ENCODE measurements at regions not wholly inside any gene's neighbourhood (a gene's known extent, or its start where the extent isn't known, plus 50 kb on each side); places are given as distances from the start of the nearest gene placed in this dataset.
"Not testable (repeated sequence)": the region's sequence is repeated elsewhere in the genome, so short reads cannot be mapped to it uniquely, and the experiment has no call there.

- DNase-seq (ENCODE audit: low read depth), result no peak
These were observed 262.0 kb upstream of the PIK3C3 start for GRCh38 chr18:41693008-41693407.

GRCh38 chr18:41690332-41691127, 264.5 kb upstream of the PIK3C3 start:
- no peak for DNase-seq (ENCODE audit: low read depth)

GRCh38 chr18:41687138-41687537, 267.9 kb upstream of the PIK3C3 start:
- DNase-seq (ENCODE audit: low read depth), result no peak

- no peak for DNase-seq (ENCODE audit: low read depth)
These were observed 273.7 kb upstream of the PIK3C3 start for GRCh38 chr18:41681138-41681880.

- DNase-seq (ENCODE audit: low read depth), result no peak
These were observed 280.5 kb upstream of the PIK3C3 start for GRCh38 chr18:41674506-41674905.

- DNase-seq (ENCODE audit: low read depth), result no peak
These were observed 288.8 kb upstream of the PIK3C3 start for GRCh38 chr18:41666231-41666630.

- DNase-seq (ENCODE audit: low read depth), result no peak
These were observed 289.8 kb upstream of the PIK3C3 start for GRCh38 chr18:41665210-41665609.

- DNase-seq (ENCODE audit: low read depth), result no peak
These were observed 294.4 kb upstream of the PIK3C3 start for GRCh38 chr18:41660654-41661053.

GRCh38 chr18:41659438-41660130, 295.4 kb upstream of the PIK3C3 start:
- no peak for DNase-seq (ENCODE audit: low read depth)

- no peak for DNase-seq (ENCODE audit: low read depth)
These were observed 297.8 kb upstream of the PIK3C3 start for GRCh38 chr18:41657189-41657588.

- DNase-seq (ENCODE audit: low read depth), result no peak
These were observed 300.0 kb upstream of the PIK3C3 start for GRCh38 chr18:41655074-41655473.

- no peak for DNase-seq (ENCODE audit: low read depth)
These were observed 307.1 kb upstream of the PIK3C3 start for GRCh38 chr18:41647914-41648313.

GRCh38 chr18:41646915-41647620, 308.0 kb upstream of the PIK3C3 start:
- no peak for DNase-seq (ENCODE audit: low read depth)

- no peak for DNase-seq (ENCODE audit: low read depth)
These were observed 309.3 kb upstream of the PIK3C3 start for GRCh38 chr18:41645589-41646360.

- no peak for DNase-seq (ENCODE audit: low read depth)
These were observed 310.6 kb upstream of the PIK3C3 start for GRCh38 chr18:41644466-41644865.

- no peak for DNase-seq (ENCODE audit: low read depth)
These were observed 311.6 kb upstream of the PIK3C3 start for GRCh38 chr18:41643427-41643826.

- no peak for DNase-seq (ENCODE audit: low read depth)
These were observed 312.3 kb upstream of the PIK3C3 start for GRCh38 chr18:41642756-41643155.

GRCh38 chr18:41639218-41639617, 315.8 kb upstream of the PIK3C3 start:
- no peak for DNase-seq (ENCODE audit: low read depth)

- not testable (repeated sequence) for DNase-seq (ENCODE audit: low read depth)
These were observed 323.2 kb upstream of the PIK3C3 start for GRCh38 chr18:41631723-41632285.

GRCh38 chr18:41630232-41630886, 324.7 kb upstream of the PIK3C3 start:
- no peak for DNase-seq (ENCODE audit: low read depth)

GRCh38 chr18:41624460-41624859, 330.6 kb upstream of the PIK3C3 start:
- DNase-seq (ENCODE audit: low read depth), result no peak

Data from stimulated activated CD4-positive, alpha-beta T cell treated with anti-CD3 and anti-CD28 coated beads, Interleukin-2, amount 100 ng/mL, for 4 hours (primary cell).